Endothelial cell of umbilical vein (primary cell): ENCODE measurements at regions not wholly inside any gene's neighbourhood (a gene's known extent, or its start where the extent isn't known, plus 50 kb on each side); places are given as distances from the start of the nearest gene placed in this dataset.

Source experiments
- BruUV-seq: library from RNA; stranded (reverse); fragments of 400-500 nt; replicated peaks from 2 replicates; lab custom pipeline; 2021; lab: Mats Ljungman, UMichigan
- CTCF ChIA-PET: fragments of 300-600, 350-600 bp; sonication (Branson Sonifier 250); formaldehyde crosslinking; loops from one replicate; lab custom pipeline; 2021; ENCODE audit warnings: antibody characterized with exemption, inconsistent platforms; lab: Charles Lee
- POLR2A ChIA-PET: fragments of 300-600, 350-600 bp; sonication (Branson Sonifier 250); formaldehyde crosslinking; loops from one replicate; lab custom pipeline; 2021; ENCODE audit warnings: antibody characterized with exemption, inconsistent platforms; lab: Charles Lee
- DNase-seq: peaks from one replicate; pipeline ENCODE4 v3.0.0-alpha.2; 2011; ENCODE audit warnings: low read depth, low spot score
- FAIRE-seq: peaks from 2 replicates; lab custom pipeline; 2011; peaks lifted over from hg19 to GRCh38; lab: Jason Lieb, UNC
- H2AFZ ChIP-seq: 2 replicates; pipeline ENCODE4 v1.6.0; 2012; ENCODE audit warnings: low read depth, low read length, control low read depth, inconsistent platforms
- H3K27ac ChIP-seq: 2 replicates; pipeline ENCODE4 v1.5.1; 2011; ENCODE audit warnings: low read depth, mild to moderate bottlenecking, control low read depth, low read length, moderate library complexity; ENCODE audit not compliant: insufficient read depth
- H3K27me3 ChIP-seq, 2 experiments: 2 replicates each; pipeline versions ENCODE4 v1.6.0 to v1.6.1; 2011; ENCODE audit warnings: low read length in 2 of 2, mixed read lengths in 1 of 2; ENCODE audit not compliant: control insufficient read depth in 2 of 2, insufficient read depth in 2 of 2
- H3K36me3 ChIP-seq, 2 experiments: 2 replicates in 1 of 2; 3 replicates in 1 of 2; pipeline ENCODE4 v1.5.1; 2011; ENCODE audit warnings: low read length in 2 of 2, mild to moderate bottlenecking in 1 of 2, moderate library complexity in 1 of 2; ENCODE audit not compliant: control insufficient read depth in 2 of 2, insufficient read depth in 2 of 2; ENCODE audit errors: extremely low read depth in 1 of 2
- H3K4me1 ChIP-seq: 3 replicates; pipeline ENCODE4 v1.5.1; 2011; ENCODE audit warnings: mild to moderate bottlenecking, low read length; ENCODE audit not compliant: control insufficient read depth, insufficient read depth; ENCODE audit errors: extremely low read depth
- H3K4me2 ChIP-seq: 2 replicates; pipeline ENCODE4 v1.6.1; 2011; ENCODE audit warnings: low read length, control low read depth, mixed read lengths; ENCODE audit not compliant: insufficient read depth
- H3K4me3 ChIP-seq, 3 experiments: fragments of 200-600 bp in 1 of 3; sonication (generic), shearing (Covaris generic) in 1 of 3; replicated peaks in 1 of 3; 2 replicates each; pipeline ENCODE4 v1.5.1; 2011 to 2016; ENCODE audit warnings: control low read depth in 3 of 3, low read length in 3 of 3, mild to moderate bottlenecking in 2 of 3, inconsistent platforms in 1 of 3, low read depth in 1 of 3, moderate library complexity in 1 of 3; ENCODE audit not compliant: insufficient read depth in 1 of 3
- H3K79me2 ChIP-seq: 2 replicates; pipeline ENCODE4 v1.6.0; 2012; ENCODE audit warnings: low read length, inconsistent platforms; ENCODE audit not compliant: control insufficient read depth, insufficient read depth
- H3K9ac ChIP-seq: replicated peaks from 2 replicates; pipeline ENCODE3; 2011; ENCODE audit warnings: low read length, control low read depth; ENCODE audit not compliant: insufficient read depth; ENCODE audit errors: extremely low read depth
- H3K9me1 ChIP-seq: replicated peaks from 3 replicates; pipeline ENCODE4 v1.6.0; 2011; ENCODE audit warnings: mild to moderate bottlenecking, low read length; ENCODE audit not compliant: control insufficient read depth, insufficient read depth; ENCODE audit errors: extremely low read depth
- H3K9me3 ChIP-seq: replicated peaks from 2 replicates; pipeline ENCODE4 v1.5.1; 2012; ENCODE audit warnings: low read length, inconsistent platforms; ENCODE audit not compliant: control insufficient read depth, insufficient read depth
- H4K20me1 ChIP-seq: replicated peaks from 2 replicates; pipeline ENCODE3; 2011; ENCODE audit warnings: mild to moderate bottlenecking, low read length; ENCODE audit not compliant: control insufficient read depth, insufficient read depth; ENCODE audit errors: extremely low read depth
- EZH2 ChIP-seq: IDR thresholded peaks from 2 replicates; pipeline ENCODE4 v1.6.1; 2012; ENCODE audit warnings: borderline replicate concordance, low read depth, mild to moderate bottlenecking, moderate library complexity, low read length, inconsistent platforms; ENCODE audit not compliant: severe bottlenecking
- FOS ChIP-seq: IDR thresholded peaks from 2 replicates; pipeline ENCODE4 v1.6.1; 2011; ENCODE audit warnings: mild to moderate bottlenecking, low read length, moderate library complexity, borderline replicate concordance; ENCODE audit not compliant: insufficient read depth
- GATA2 ChIP-seq: IDR thresholded peaks from 2 replicates; pipeline ENCODE4 v1.7.0; 2011; ENCODE audit warnings: low read depth, mild to moderate bottlenecking, moderate library complexity, mixed read lengths, low read length; ENCODE audit not compliant: insufficient read length, insufficient read depth
- JUN ChIP-seq: IDR thresholded peaks from 2 replicates; pipeline ENCODE4 v1.6.1; 2011; ENCODE audit warnings: borderline replicate concordance, low read depth; ENCODE audit not compliant: insufficient read length, insufficient read depth
- MYC ChIP-seq: IDR thresholded peaks from one replicate; pipeline ENCODE4 v1.6.1; 2011; ENCODE audit warnings: mild to moderate bottlenecking, low read depth, low read length
- POLR2A ChIP-seq: IDR thresholded peaks from 2 replicates; pipeline ENCODE4 v1.6.1; 2012; ENCODE audit warnings: low read depth, mild to moderate bottlenecking, control low read depth, low read length
- POLR2AphosphoS5 ChIP-seq: IDR thresholded peaks from 2 replicates; pipeline ENCODE4 v1.6.1; 2012; ENCODE audit warnings: low read depth, mild to moderate bottlenecking, control low read depth, low read length, moderate library complexity; ENCODE audit not compliant: insufficient read depth
- dilution Hi-C: fragments of 300-500 bp; cut with MboI; formaldehyde crosslinking; loops from one replicate; pipeline ENCODE4 v1.15.0; 2019; ENCODE audit warnings: low sequenced_read_pairs; ENCODE audit not compliant: extremely low pct_ligation_motif_present
- intact Hi-C: fragments of 100-400 bp; cut with micrococcal nuclease; formaldehyde crosslinking; loops from one replicate; pipeline ENCODE4 v1.10.0; 2022
- TF ChIP-seq, protein P1 (sequence below): IDR thresholded peaks from 2 replicates; pipeline ENCODE4 v1.6.1; 2011; ENCODE audit not compliant: insufficient read depth, insufficient read length
- TF ChIP-seq, protein P2 (sequence below), 2 donors: IDR thresholded peaks; 1 replicate in 1 of 2; 2 replicates in 1 of 2; pipeline ENCODE4 v1.5.1; 2011; ENCODE audit warnings: low read length in 2 of 2, mild to moderate bottlenecking in 2 of 2, moderate library complexity in 2 of 2, control low read depth in 1 of 2, inconsistent platforms in 1 of 2, low read depth in 1 of 2; ENCODE audit not compliant: insufficient read depth in 1 of 2; ENCODE audit errors: extremely low read depth in 1 of 2

DNA sequence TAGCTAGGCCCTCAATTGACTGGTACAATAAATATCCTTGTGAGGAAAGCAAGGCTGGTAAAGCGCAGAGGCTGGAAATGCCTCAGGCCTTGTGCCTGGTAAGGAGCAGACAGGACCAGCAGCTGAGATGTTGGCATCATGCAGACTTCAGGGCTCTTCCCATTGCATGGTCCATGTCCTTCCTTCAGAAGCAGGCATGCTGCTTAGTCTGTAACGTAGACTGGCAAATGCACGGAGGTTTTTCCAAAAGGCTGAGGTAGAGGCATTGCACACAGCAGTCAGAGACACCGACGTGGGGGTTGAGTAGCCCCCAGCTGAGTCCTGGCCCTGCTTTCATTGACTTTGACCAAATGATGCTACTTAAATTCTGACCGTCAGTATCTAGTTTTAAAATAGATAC lies 87.1 kb downstream of the ADRB2 start:
- H3K79me2 ChIP-seq = no peaks in the 10 kb centered on the region
- TF ChIP-seq, protein P1, sequence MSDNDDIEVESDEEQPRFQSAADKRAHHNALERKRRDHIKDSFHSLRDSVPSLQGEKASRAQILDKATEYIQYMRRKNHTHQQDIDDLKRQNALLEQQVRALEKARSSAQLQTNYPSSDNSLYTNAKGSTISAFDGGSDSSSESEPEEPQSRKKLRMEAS = no peak
- TF ChIP-seq EZH2 (no peak), FOS (no peak), MYC (no peak), GATA2 (no peak), POLR2A (no peak), JUN (no peak), POLR2AphosphoS5 (no peak)
- TF ChIP-seq, protein P2, sequence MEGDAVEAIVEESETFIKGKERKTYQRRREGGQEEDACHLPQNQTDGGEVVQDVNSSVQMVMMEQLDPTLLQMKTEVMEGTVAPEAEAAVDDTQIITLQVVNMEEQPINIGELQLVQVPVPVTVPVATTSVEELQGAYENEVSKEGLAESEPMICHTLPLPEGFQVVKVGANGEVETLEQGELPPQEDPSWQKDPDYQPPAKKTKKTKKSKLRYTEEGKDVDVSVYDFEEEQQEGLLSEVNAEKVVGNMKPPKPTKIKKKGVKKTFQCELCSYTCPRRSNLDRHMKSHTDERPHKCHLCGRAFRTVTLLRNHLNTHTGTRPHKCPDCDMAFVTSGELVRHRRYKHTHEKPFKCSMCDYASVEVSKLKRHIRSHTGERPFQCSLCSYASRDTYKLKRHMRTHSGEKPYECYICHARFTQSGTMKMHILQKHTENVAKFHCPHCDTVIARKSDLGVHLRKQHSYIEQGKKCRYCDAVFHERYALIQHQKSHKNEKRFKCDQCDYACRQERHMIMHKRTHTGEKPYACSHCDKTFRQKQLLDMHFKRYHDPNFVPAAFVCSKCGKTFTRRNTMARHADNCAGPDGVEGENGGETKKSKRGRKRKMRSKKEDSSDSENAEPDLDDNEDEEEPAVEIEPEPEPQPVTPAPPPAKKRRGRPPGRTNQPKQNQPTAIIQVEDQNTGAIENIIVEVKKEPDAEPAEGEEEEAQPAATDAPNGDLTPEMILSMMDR (IDR thresholded peaks at IDR 0.05; ENCODE audit: extremely low read depth in 1 of 2, insufficient read depth in 1 of 2, low read depth in 1 of 2, low read length in 2 of 2) = no peak
- peak overlapping the region; percentile 68 for H3K9ac ChIP-seq
- FAIRE-seq = no peak
- H3K9me1 ChIP-seq = no peaks in the 10 kb centered on the region
- H3K9me3 ChIP-seq = no peaks in the 10 kb centered on the region
- DNase-seq = no peak
- H3K4me2 ChIP-seq = peak overlapping the region; percentile 24
- H3K27ac ChIP-seq = peak overlapping the region; percentile 96
- dilution Hi-C loops (no loop called here), intact Hi-C loops (loop anchor here (1.0 to 2.0 kb wide), 4 partner anchors 44 to 183 kb away; partner anchors contain the start of gene ADRB2)
- TSS peak; percentile 79 for BruUV-seq
- H3K36me3 ChIP-seq = no peaks in the 10 kb centered on the region
- H3K4me3 ChIP-seq = no peak overlapping the region
- no peaks in the 10 kb centered on the region for H4K20me1 ChIP-seq
- H3K4me1 ChIP-seq = peaks cover 54% of the 10 kb centered on the region
- ChIA-PET POLR2A (no interaction called here), CTCF (interaction anchor here (0.7 to 2.8 kb wide), 13 partner anchors 11 to 201 kb away, joined by 3 to 23 read pairs (median 6); no protein-coding TSS in a partner anchor)
- no peak overlapping the region for H2AFZ ChIP-seq
- H3K27me3 ChIP-seq = no peaks in the 10 kb centered on the region
